K562 (cell line): ENCODE measurements at regions not wholly inside any gene's neighbourhood (a gene's known extent, or its start where the extent isn't known, plus 50 kb on each side); places are given as distances from the start of the nearest gene placed in this dataset.

ENCODE experiments used
- ARHGAP35 ChIP-seq: fragments of 450-650 bp; IDR thresholded peaks from 2 replicates; pipeline ENCODE4 v1.6.1; 2018; ENCODE audit not compliant: partially characterized antibody
- BACH1 ChIP-seq: fragments of 200-800 bp; sonication (Bioruptor generic); IDR thresholded peaks from 2 replicates; pipeline ENCODE4 v1.6.1; 2016; ENCODE audit warnings: missing genetic modification characterization, missing compliant biosample characterization
- BRCA1 ChIP-seq, 2 experiments: fragments of 450-650 bp in 1 of 2; sonication (generic) in 1 of 2; formaldehyde crosslinking in 1 of 2; IDR thresholded peaks; 2 replicates each; pipeline versions ENCODE4 v1.5.0 to v1.6.1; 2017 to 2020; ENCODE audit warnings: mild to moderate bottlenecking in 1 of 2, missing genetic modification reagents in 1 of 2
- CSDE1 ChIP-seq, 2 experiments: fragments of 450-650 bp; IDR thresholded peaks; 2 replicates each; pipeline ENCODE4 v1.6.1; 2016; ENCODE audit warnings: mild to moderate bottlenecking in 1 of 2
- SAFB2 ChIP-seq: fragments of 200-400 bp; formaldehyde crosslinking; IDR thresholded peaks from 2 replicates; pipeline ENCODE4 v1.6.1; 2018; ENCODE audit warnings: borderline replicate concordance, low read length, low read depth, moderate library complexity; ENCODE audit not compliant: severe bottlenecking
- STAT5A ChIP-seq: IDR thresholded peaks from 2 replicates; pipeline ENCODE4 v1.6.1; 2012; ENCODE audit warnings: low read length, inconsistent platforms, borderline replicate concordance
- YY1 ChIP-seq, 3 experiments: IDR thresholded peaks; 2 replicates each; pipeline ENCODE4 v1.6.1; 2011; ENCODE audit warnings: low read length in 2 of 3, mild to moderate bottlenecking in 2 of 3, moderate library complexity in 2 of 3, borderline replicate concordance in 1 of 3, control low read depth in 1 of 3, low read depth in 1 of 3; ENCODE audit not compliant: insufficient read depth in 3 of 3, insufficient replicate concordance in 2 of 3, control insufficient read depth in 1 of 3, insufficient read length in 1 of 3; ENCODE audit errors: extremely low read depth in 1 of 3
- ZFP1 ChIP-seq: fragments of 450-650 bp; formaldehyde crosslinking; IDR thresholded peaks from 2 replicates; pipeline ENCODE4 v1.4.0; 2020; ENCODE audit warnings: mild to moderate bottlenecking, mixed read lengths
- ZNF586 ChIP-seq: fragments of 450-650 bp; formaldehyde crosslinking; conservative IDR thresholded peaks from 2 replicates; pipeline ENCODE4 v1.4.0; 2020; ENCODE audit warnings: mild to moderate bottlenecking, moderate library complexity
- TF ChIP-seq, protein P1 (sequence below): fragments of 450-650 bp; formaldehyde crosslinking; IDR thresholded peaks from 2 replicates; pipeline ENCODE4 v1.4.0; 2020; ENCODE audit warnings: mild to moderate bottlenecking, mixed read lengths

DNA sequence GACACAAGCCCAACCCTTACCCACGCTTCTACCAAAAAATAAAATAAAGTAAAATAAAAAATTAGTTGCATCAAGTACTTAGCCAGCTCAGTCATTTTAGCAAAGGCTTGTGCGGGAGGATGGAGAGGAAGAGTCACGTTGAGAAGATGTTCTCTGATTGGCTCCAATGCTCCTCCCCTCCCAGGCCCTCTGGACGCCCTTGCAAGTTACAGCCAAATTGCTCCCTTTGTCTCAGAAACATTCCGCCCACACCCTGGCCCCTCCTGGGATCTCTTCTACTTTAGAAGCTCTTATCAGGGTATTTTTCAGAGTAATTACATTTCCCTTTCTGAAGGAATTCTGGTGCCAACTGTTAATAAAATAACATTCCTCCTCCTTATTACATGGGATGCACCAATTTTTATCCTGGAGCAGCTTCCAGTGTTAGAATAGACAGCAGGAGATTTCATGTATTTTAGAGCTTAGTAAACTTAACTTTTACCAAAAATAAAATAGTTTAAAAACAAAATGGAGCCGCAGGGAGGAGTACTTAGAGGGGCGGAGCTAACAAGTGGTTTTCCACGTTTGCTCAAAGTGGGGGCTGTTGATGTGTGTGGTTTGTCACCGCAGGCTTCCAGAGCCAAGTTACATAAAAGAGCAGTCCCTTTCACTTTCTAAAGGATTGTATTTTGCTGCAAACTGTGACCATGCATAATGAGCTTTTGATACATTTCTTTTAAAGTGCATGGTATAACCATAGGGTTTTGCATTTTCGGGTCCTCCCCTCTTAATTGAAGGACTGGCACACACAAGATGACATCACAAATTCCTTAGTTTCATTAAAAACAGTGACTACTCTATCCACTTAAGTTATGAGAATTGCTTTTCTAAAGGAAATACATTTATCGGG is 71.7 kb upstream of the RAP1B start (continued):
- TF ChIP-seq SAFB2, result no peak
- TF ChIP-seq ZNF586 (CRISPR knock-in tag), result no peak
- TF ChIP-seq YY1 (IDR thresholded peaks at IDR 0.05; ENCODE audit: borderline replicate concordance in 1 of 3, control insufficient read depth in 1 of 3, extremely low read depth in 1 of 3, insufficient read depth in 3 of 3, insufficient read length in 1 of 3, insufficient replicate concordance in 2 of 3, low read depth in 1 of 3, low read length in 2 of 3), result peak in 2 of 3 experiments; percentile 16 to 61
- TF ChIP-seq BRCA1 (IDR thresholded peaks at IDR 0.05), result no peak
- no peak for TF ChIP-seq BRCA1 (CRISPR knock-in tag; IDR thresholded peaks at IDR 0.05)
- no peak for TF ChIP-seq ZFP1
- TF ChIP-seq BACH1, result peak; percentile 34; the same call in 1 of the 2 replicates
- TF ChIP-seq STAT5A, result no peak
- no peak for TF ChIP-seq ARHGAP35
- TF ChIP-seq CSDE1 (IDR thresholded peaks at IDR 0.05), result no peak
- TF ChIP-seq, protein P1, sequence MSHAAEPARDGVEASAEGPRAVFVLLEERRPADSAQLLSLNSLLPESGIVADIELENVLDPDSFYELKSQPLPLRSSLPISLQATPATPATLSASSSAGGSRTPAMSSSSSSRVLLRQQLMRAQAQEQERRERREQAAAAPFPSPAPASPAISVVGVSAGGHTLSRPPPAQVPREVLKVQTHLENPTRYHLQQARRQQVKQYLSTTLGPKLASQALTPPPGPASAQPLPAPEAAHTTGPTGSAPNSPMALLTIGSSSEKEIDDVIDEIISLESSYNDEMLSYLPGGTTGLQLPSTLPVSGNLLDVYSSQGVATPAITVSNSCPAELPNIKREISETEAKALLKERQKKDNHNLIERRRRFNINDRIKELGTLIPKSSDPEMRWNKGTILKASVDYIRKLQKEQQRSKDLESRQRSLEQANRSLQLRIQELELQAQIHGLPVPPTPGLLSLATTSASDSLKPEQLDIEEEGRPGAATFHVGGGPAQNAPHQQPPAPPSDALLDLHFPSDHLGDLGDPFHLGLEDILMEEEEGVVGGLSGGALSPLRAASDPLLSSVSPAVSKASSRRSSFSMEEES (CRISPR knock-in tag), result no peak
- TF ChIP-seq, all 486 proteins: peak for 5
